SK-N-SH (cell line): ENCODE measurements at regions not wholly inside any gene's neighbourhood (a gene's known extent, or its start where the extent isn't known, plus 50 kb on each side); places are given as distances from the start of the nearest gene placed in this dataset.

Experiments used
- CTCF ChIA-PET: fragments of 300-600, 350-600 bp; formaldehyde crosslinking; extraction: SDS; loops from one replicate; lab custom pipeline; 2021; lab: Yijun Ruan, JAX
- POLR2A ChIA-PET: fragments of 350-600 bp; sonication (Branson Sonifier 250); formaldehyde crosslinking; extraction: SDS; loops from one replicate; lab custom pipeline; 2020; ENCODE audit warnings: antibody characterized with exemption, inconsistent platforms; lab: Yijun Ruan, JAX
- DNase-seq: peaks from one replicate; pipeline ENCODE4 v3.0.0; 2012
- H2AFZ ChIP-seq: fragments of 200-600 bp; sonication (generic); 2 replicates; pipeline ENCODE4 v1.8.1; 2016; ENCODE audit warnings: antibody characterized with exemption, mild to moderate bottlenecking, low read depth
- H3F3A ChIP-seq: fragments of 200-600 bp; sonication (generic); replicated peaks from 2 replicates; pipeline ENCODE3; 2016; ENCODE audit warnings: antibody characterized with exemption, mild to moderate bottlenecking; ENCODE audit not compliant: insufficient read depth
- H3K27ac ChIP-seq, 2 experiments: fragments of 200-500 bp in 1 of 2; fragments of 200-600 bp in 1 of 2; sonication (Bioruptor generic) in 1 of 2; sonication (generic), shearing (Covaris generic) in 1 of 2; 2 replicates each; pipeline versions ENCODE4 v1.5.1 to v1.6.1; 2014 to 2016; ENCODE audit warnings: low read depth in 2 of 2, inconsistent platforms in 1 of 2, low read length in 1 of 2, mild to moderate bottlenecking in 1 of 2, mixed read lengths in 1 of 2
- H3K27me3 ChIP-seq: fragments of 200-600 bp; sonication (generic), shearing (Covaris generic); 2 replicates; pipeline ENCODE4 v1.6.1; 2016; ENCODE audit warnings: mixed run types; ENCODE audit not compliant: insufficient read depth
- H3K36me3 ChIP-seq, 2 experiments: fragments of 200-500 bp in 1 of 2; fragments of 200-600 bp in 1 of 2; sonication (Bioruptor generic) in 1 of 2; sonication (generic) in 1 of 2; replicated peaks in 1 of 2; 2 replicates each; pipeline versions ENCODE3 to v1.5.1; 2014 to 2016; ENCODE audit warnings: low read length in 1 of 2, mild to moderate bottlenecking in 1 of 2; ENCODE audit not compliant: insufficient read depth in 2 of 2, control insufficient read depth in 1 of 2
- H3K4me1 ChIP-seq, 2 experiments: fragments of 200-500 bp in 1 of 2; fragments of 200-600 bp in 1 of 2; sonication (Bioruptor generic) in 1 of 2; sonication (generic), shearing (Covaris generic) in 1 of 2; 2 replicates each; pipeline versions ENCODE4 v1.5.1 to v1.6.1; 2014 to 2016; ENCODE audit warnings: low read depth in 1 of 2, low read length in 1 of 2, mixed run types in 1 of 2; ENCODE audit not compliant: insufficient read depth in 2 of 2, control insufficient read depth in 1 of 2
- H3K4me2 ChIP-seq: fragments of 200-600 bp; sonication (generic), shearing (Covaris generic); 2 replicates; pipeline ENCODE4 v1.6.1; 2017; ENCODE audit warnings: mixed run types
- H3K4me3 ChIP-seq, 2 experiments: fragments of 200-500 bp in 1 of 2; fragments of 200-600 bp in 1 of 2; sonication (Bioruptor generic) in 1 of 2; sonication (generic), shearing (Covaris generic) in 1 of 2; 2 replicates each; pipeline versions ENCODE4 v1.5.1 to v1.8.1; 2014 to 2016; ENCODE audit warnings: low read depth in 2 of 2, inconsistent platforms in 1 of 2, low read length in 1 of 2, mild to moderate bottlenecking in 1 of 2, mixed read lengths in 1 of 2, moderate library complexity in 1 of 2
- H3K79me2 ChIP-seq: fragments of 200-600 bp; sonication (generic); 2 replicates; pipeline ENCODE4 v1.8.1; 2017; ENCODE audit warnings: mild to moderate bottlenecking; ENCODE audit not compliant: insufficient read depth
- H3K9ac ChIP-seq: fragments of 200-600 bp; sonication (generic); 2 replicates; pipeline ENCODE4 v1.6.1; 2017; ENCODE audit warnings: mixed run types
- H3K9me2 ChIP-seq: fragments of 200-600 bp; sonication (generic); 2 replicates; pipeline ENCODE4 v1.6.1; 2017; ENCODE audit warnings: mixed run types
- H3K9me3 ChIP-seq: fragments of 200-600 bp; sonication (generic); 2 replicates; pipeline ENCODE4 v1.6.1; 2017; ENCODE audit warnings: mixed run types, mild to moderate bottlenecking, moderate library complexity
- H4K20me1 ChIP-seq: fragments of 200-600 bp; sonication (generic); 2 replicates; pipeline ENCODE4 v1.6.1; 2017; ENCODE audit warnings: mild to moderate bottlenecking, mixed run types; ENCODE audit not compliant: insufficient read depth
- CHD2 ChIP-seq: fragments of 150-350 bp; IDR thresholded peaks from 2 replicates; pipeline ENCODE4 v1.6.1; 2018; ENCODE audit warnings: low read length; ENCODE audit not compliant: partially characterized antibody
- ELF1 ChIP-seq: IDR thresholded peaks from 2 replicates; pipeline ENCODE4 v1.4.0; 2012
- EP300 ChIP-seq, 2 experiments: IDR thresholded peaks; 2 replicates each; pipeline versions ENCODE4 v1.4.0 to v1.6.1; 2012; ENCODE audit warnings: borderline replicate concordance in 1 of 2, low read depth in 1 of 2, low read length in 1 of 2
- FOXJ3 ChIP-seq: sonication (generic); formaldehyde crosslinking; IDR thresholded peaks from 2 replicates; pipeline ENCODE4 v1.5.1; 2020; ENCODE audit warnings: mild to moderate bottlenecking, missing genetic modification reagents
- FOXM1 ChIP-seq: IDR thresholded peaks from 2 replicates; pipeline ENCODE4 v1.4.0; 2012; ENCODE audit warnings: low read depth, mild to moderate bottlenecking
- GATA2 ChIP-seq: sonication (generic); formaldehyde crosslinking; IDR thresholded peaks from 2 replicates; pipeline ENCODE4 v1.5.0; 2020; ENCODE audit warnings: mild to moderate bottlenecking, missing genetic modification reagents
- NFIC ChIP-seq: IDR thresholded peaks from 2 replicates; pipeline ENCODE4 v1.4.0; 2012; ENCODE audit warnings: borderline replicate concordance
- NRF1 ChIP-seq: IDR thresholded peaks from 2 replicates; pipeline ENCODE4 v1.6.1; 2012; ENCODE audit warnings: low read depth, mild to moderate bottlenecking, low read length
- POLR2AphosphoS5 ChIP-seq: IDR thresholded peaks from 2 replicates; pipeline ENCODE4 v1.6.1; 2012; ENCODE audit warnings: low read depth, low read length
- RCOR1 ChIP-seq: fragments of 150-350 bp; IDR thresholded peaks from 2 replicates; pipeline ENCODE4 v1.6.1; 2017; ENCODE audit warnings: antibody characterized with exemption, low read length
- RFX5 ChIP-seq: IDR thresholded peaks from 2 replicates; pipeline ENCODE4 v1.6.1; 2012; ENCODE audit warnings: mild to moderate bottlenecking, improper control_type of control experiment, low read length
- TCF12 ChIP-seq: IDR thresholded peaks from 2 replicates; pipeline ENCODE4 v1.4.0; 2012
- TEAD4 ChIP-seq: IDR thresholded peaks from 2 replicates; pipeline ENCODE4 v1.4.0; 2012; ENCODE audit warnings: mild to moderate bottlenecking, borderline replicate concordance; ENCODE audit not compliant: insufficient read depth
- YY1 ChIP-seq: IDR thresholded peaks from 2 replicates; pipeline ENCODE4 v1.4.0; 2012; ENCODE audit warnings: low read depth, mild to moderate bottlenecking
- WGBS: methylation state at CpG from one replicate; pipeline ENCODE4 v1.1.6; 2017; ENCODE audit warnings: low lambda C conversion rate; 5-methylcytosine and 5-hydroxymethylcytosine counted together
- TF ChIP-seq, protein P1 (sequence below): IDR thresholded peaks from 2 replicates; pipeline ENCODE4 v1.6.1; 2012; ENCODE audit warnings: mild to moderate bottlenecking, low read depth, low read length, moderate library complexity
- TF ChIP-seq, protein P2 (sequence below): fragments of 200-600 bp; sonication (generic); IDR thresholded peaks from 2 replicates; pipeline ENCODE4 v1.6.1; 2017; ENCODE audit warnings: antibody characterized with exemption, mild to moderate bottlenecking, moderate library complexity
- TF ChIP-seq, protein P3 (sequence below): fragments of 150-350 bp; IDR thresholded peaks from 2 replicates; pipeline ENCODE4 v1.6.1; 2017; ENCODE audit warnings: antibody characterized with exemption, low read length, low read depth, borderline replicate concordance
- TF ChIP-seq, protein P4 (sequence below): IDR thresholded peaks from 2 replicates; pipeline ENCODE4 v1.4.0; 2012; ENCODE audit warnings: low read depth
- TF ChIP-seq, protein P5 (sequence below): IDR thresholded peaks from 2 replicates; pipeline ENCODE4; 2012
- TF ChIP-seq, protein P6 (sequence below): fragments of 150-350 bp; IDR thresholded peaks from 2 replicates; pipeline ENCODE4 v1.6.1; 2016; ENCODE audit warnings: mild to moderate bottlenecking, low read depth, low read length

DNA sequence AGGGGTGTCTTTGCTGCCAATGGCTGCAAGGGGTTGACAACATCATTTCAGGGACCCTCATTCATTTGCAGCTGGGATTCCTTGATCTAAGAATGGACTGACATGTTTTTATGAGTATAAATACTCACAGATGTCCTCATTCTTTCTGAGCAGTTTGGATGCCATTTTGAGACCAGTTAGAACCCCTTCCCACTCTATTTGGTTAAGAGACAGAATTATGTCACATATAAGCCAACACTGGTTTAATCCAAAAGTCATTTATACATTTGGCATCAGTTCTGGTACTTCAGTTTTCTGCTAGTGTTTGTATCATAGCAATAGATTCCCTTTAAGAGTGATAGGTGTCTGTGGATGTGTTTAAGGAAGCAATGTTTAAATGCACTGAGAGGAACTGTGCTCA lies 248.8 kb downstream of the SAMD5 start (continued):
- TF ChIP-seq, protein P1, sequence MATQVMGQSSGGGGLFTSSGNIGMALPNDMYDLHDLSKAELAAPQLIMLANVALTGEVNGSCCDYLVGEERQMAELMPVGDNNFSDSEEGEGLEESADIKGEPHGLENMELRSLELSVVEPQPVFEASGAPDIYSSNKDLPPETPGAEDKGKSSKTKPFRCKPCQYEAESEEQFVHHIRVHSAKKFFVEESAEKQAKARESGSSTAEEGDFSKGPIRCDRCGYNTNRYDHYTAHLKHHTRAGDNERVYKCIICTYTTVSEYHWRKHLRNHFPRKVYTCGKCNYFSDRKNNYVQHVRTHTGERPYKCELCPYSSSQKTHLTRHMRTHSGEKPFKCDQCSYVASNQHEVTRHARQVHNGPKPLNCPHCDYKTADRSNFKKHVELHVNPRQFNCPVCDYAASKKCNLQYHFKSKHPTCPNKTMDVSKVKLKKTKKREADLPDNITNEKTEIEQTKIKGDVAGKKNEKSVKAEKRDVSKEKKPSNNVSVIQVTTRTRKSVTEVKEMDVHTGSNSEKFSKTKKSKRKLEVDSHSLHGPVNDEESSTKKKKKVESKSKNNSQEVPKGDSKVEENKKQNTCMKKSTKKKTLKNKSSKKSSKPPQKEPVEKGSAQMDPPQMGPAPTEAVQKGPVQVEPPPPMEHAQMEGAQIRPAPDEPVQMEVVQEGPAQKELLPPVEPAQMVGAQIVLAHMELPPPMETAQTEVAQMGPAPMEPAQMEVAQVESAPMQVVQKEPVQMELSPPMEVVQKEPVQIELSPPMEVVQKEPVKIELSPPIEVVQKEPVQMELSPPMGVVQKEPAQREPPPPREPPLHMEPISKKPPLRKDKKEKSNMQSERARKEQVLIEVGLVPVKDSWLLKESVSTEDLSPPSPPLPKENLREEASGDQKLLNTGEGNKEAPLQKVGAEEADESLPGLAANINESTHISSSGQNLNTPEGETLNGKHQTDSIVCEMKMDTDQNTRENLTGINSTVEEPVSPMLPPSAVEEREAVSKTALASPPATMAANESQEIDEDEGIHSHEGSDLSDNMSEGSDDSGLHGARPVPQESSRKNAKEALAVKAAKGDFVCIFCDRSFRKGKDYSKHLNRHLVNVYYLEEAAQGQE, result no peak
- TF ChIP-seq GATA2 (CRISPR knock-in tag), result no peak
- no peak for TF ChIP-seq NFIC
- no peak for TF ChIP-seq POLR2AphosphoS5
- TF ChIP-seq RCOR1, result no peak
- no peak for TF ChIP-seq TEAD4
- TF ChIP-seq YY1, result no peak
- TF ChIP-seq, protein P2, sequence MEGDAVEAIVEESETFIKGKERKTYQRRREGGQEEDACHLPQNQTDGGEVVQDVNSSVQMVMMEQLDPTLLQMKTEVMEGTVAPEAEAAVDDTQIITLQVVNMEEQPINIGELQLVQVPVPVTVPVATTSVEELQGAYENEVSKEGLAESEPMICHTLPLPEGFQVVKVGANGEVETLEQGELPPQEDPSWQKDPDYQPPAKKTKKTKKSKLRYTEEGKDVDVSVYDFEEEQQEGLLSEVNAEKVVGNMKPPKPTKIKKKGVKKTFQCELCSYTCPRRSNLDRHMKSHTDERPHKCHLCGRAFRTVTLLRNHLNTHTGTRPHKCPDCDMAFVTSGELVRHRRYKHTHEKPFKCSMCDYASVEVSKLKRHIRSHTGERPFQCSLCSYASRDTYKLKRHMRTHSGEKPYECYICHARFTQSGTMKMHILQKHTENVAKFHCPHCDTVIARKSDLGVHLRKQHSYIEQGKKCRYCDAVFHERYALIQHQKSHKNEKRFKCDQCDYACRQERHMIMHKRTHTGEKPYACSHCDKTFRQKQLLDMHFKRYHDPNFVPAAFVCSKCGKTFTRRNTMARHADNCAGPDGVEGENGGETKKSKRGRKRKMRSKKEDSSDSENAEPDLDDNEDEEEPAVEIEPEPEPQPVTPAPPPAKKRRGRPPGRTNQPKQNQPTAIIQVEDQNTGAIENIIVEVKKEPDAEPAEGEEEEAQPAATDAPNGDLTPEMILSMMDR, result no peak
- TF ChIP-seq, all 33 proteins: peak for 0

DNA sequence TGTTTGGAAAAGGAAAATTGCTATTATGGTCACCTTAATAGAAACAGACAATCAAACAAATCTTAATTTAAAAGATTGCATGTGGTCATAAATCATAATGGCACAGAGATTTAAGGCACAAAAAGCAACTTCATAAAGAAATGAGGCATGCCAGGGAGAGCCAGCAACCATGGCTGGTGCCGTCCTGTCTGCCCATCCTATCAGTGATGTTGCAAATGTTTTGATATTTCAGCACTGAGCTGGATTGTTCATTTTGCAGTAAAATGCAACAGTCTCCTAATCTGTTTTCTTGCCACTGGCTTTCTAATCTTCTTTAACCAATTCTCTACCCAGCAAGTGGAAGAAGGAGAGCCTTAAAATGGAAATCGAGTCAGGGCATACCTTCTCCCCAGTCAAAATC lies 249.8 kb downstream of the SAMD5 start:
- H3K9me3 ChIP-seq, result peaks cover 3% of the 10 kb centered on the region; the same call in 1 of the 2 replicates
- no peaks in the 10 kb centered on the region for H3K9me2 ChIP-seq
- no peaks in the 10 kb centered on the region for H3K79me2 ChIP-seq
- POLR2A ChIA-PET, result no interaction called here
- H2AFZ ChIP-seq, result no peak overlapping the region
- no peak overlapping the region for H3K4me2 ChIP-seq
- DNase-seq, result no peak
- no peaks in the 10 kb centered on the region for H3K4me1 ChIP-seq
- no peaks in the 10 kb centered on the region for H3K36me3 ChIP-seq
- WGBS, result 4% methylated on average over 2 of the region's 2 CpGs
- H3K9ac ChIP-seq, result no peak overlapping the region
- H3K27me3 ChIP-seq, result no peaks in the 10 kb centered on the region
- CTCF ChIA-PET, result no interaction called here
- no peak overlapping the region for H3K4me3 ChIP-seq
- TF ChIP-seq NRF1, result no peak
- TF ChIP-seq, protein P3, sequence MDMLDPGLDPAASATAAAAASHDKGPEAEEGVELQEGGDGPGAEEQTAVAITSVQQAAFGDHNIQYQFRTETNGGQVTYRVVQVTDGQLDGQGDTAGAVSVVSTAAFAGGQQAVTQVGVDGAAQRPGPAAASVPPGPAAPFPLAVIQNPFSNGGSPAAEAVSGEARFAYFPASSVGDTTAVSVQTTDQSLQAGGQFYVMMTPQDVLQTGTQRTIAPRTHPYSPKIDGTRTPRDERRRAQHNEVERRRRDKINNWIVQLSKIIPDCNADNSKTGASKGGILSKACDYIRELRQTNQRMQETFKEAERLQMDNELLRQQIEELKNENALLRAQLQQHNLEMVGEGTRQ, result no peak
- no peak for TF ChIP-seq RFX5
- TF ChIP-seq, protein P1, result no peak
- no peak for TF ChIP-seq FOXJ3 (CRISPR knock-in tag)
- TF ChIP-seq, protein P4, sequence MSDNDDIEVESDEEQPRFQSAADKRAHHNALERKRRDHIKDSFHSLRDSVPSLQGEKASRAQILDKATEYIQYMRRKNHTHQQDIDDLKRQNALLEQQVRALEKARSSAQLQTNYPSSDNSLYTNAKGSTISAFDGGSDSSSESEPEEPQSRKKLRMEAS, result no peak
- no peak for TF ChIP-seq ELF1
- no peak for TF ChIP-seq POLR2AphosphoS5
- TF ChIP-seq TCF12, result no peak
- TF ChIP-seq, protein P5, sequence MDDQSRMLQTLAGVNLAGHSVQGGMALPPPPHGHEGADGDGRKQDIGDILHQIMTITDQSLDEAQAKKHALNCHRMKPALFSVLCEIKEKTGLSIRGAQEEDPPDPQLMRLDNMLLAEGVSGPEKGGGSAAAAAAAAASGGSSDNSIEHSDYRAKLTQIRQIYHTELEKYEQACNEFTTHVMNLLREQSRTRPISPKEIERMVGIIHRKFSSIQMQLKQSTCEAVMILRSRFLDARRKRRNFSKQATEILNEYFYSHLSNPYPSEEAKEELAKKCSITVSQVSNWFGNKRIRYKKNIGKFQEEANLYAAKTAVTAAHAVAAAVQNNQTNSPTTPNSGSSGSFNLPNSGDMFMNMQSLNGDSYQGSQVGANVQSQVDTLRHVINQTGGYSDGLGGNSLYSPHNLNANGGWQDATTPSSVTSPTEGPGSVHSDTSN, result no peak
- TF ChIP-seq, protein P6, sequence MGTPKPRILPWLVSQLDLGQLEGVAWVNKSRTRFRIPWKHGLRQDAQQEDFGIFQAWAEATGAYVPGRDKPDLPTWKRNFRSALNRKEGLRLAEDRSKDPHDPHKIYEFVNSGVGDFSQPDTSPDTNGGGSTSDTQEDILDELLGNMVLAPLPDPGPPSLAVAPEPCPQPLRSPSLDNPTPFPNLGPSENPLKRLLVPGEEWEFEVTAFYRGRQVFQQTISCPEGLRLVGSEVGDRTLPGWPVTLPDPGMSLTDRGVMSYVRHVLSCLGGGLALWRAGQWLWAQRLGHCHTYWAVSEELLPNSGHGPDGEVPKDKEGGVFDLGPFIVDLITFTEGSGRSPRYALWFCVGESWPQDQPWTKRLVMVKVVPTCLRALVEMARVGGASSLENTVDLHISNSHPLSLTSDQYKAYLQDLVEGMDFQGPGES, result no peak
- TF ChIP-seq EP300 (IDR thresholded peaks at IDR 0.05; ENCODE audit: borderline replicate concordance in 1 of 2, low read depth in 1 of 2, low read length in 1 of 2), result no peak
- no peak for TF ChIP-seq CHD2
- no peak for TF ChIP-seq NFIC
- TF ChIP-seq FOXM1, result no peak
- no peak for TF ChIP-seq GATA2 (CRISPR knock-in tag)
- TF ChIP-seq, all 33 proteins: peak for 0
- Histone ChIP-seq H4K20me1 (no peaks in the 10 kb centered on the region), H3F3A (no peaks in the 10 kb centered on the region), H3K27ac (no peak overlapping the region)
